Left colon (tissue), 2 donors: ENCODE measurements at regions not wholly inside any gene's neighbourhood (a gene's known extent, or its start where the extent isn't known, plus 50 kb on each side); places are given as distances from the start of the nearest gene placed in this dataset.

Source experiments
- ATAC-seq: fragments of 200-7000 bp; cut with Tn5 transposase; one replicate; pipeline ENCODE4 v1.9.1; 2020; ENCODE audit warnings: mild to moderate bottlenecking, moderate library complexity
- DNase-seq, 2 donors: peaks; one replicate each; pipeline ENCODE4 v3.0.0-alpha.2; 2020
- intact Hi-C, 2 donors: fragments of 100-400 bp; cut with DNase I in 1 of 2; cut with micrococcal nuclease in 1 of 2; formaldehyde crosslinking; loops; one replicate each; pipeline versions ENCODE4 v1.11.2 to v1.14.0; 2022; cut with DNase I, micrococcal nuclease
- donor health status: DM: no; HTN: no; CAD: no.
- donor health status: DM: yes; HTN: yes; CAD: no.

DNA sequence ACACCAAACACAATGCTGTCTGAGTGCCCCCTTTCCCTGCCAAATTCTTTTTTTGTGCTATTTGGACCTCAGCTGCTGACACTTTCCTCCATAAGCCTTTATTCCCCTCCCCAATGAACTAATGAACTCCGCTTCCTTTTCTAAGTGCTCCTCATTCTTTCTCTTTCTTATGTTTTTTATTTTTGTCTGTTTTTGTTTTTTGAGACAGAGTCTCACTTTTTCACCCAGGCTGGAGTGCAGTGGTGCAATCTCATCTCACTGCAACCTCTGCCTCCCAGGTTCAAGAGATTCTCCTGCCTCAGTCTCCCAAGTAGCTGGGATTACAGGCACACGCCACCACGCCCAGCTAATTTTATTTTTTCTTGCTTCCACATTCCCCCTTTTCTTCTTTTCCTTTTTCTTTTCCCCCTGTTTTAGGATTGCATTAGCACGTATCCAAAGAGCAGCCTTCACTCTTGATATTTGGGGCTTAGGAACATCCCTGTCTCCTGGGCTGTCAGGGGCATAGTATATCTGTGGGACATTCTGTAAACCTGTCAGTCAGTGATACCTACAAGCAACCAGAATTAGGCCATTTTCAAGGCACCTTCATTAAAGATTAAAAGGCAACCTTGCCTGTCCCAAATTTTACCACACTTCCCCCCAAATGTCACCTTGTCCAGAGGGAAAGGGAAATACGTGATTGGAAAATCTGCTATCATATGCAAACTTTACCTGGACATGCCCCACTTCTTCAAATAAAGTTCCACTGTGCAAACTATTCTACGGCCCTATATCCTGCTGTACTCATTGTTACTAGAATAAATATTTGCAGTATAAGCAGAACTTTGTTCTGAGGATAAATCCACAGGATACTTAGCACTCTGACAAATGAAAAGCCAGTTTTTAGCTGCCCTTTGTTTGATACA is 65.1 kb upstream of the ACSL3 start:
- intact Hi-C loops: loop anchor here in 1 of 2 donors (10.0 kb wide), 1 partner anchor 91 kb away; no protein-coding TSS in a partner anchor
- DNase-seq (no peak), ATAC-seq (peak; percentile 85)

- ATAC-seq: peak; percentile 73
- intact Hi-C loops: loop anchor here in 1 of 2 donors (10.0 kb wide), 1 partner anchor 92 kb away; no protein-coding TSS in a partner anchor
- DNase-seq: peak; percentile 24 to 58
These were observed 64.3 kb upstream of the ACSL3 start for GRCh38 chr2:222796413-222797103.

- ATAC-seq (no peak), DNase-seq (no peak)
- intact Hi-C loops: loop anchor here in 1 of 2 donors (10.0 kb wide), 1 partner anchor 92 kb away; no protein-coding TSS in a partner anchor
These were observed 63.6 kb upstream of the ACSL3 start for GRCh38 chr2:222797261-222797660.

GRCh38 chr2:222797871-222798270 is 63.0 kb upstream of the ACSL3 start:
- intact Hi-C loops: loop anchor here in 1 of 2 donors (10.0 kb wide), 1 partner anchor 93 kb away; no protein-coding TSS in a partner anchor
- ATAC-seq (no peak), DNase-seq (no peak)

DNA sequence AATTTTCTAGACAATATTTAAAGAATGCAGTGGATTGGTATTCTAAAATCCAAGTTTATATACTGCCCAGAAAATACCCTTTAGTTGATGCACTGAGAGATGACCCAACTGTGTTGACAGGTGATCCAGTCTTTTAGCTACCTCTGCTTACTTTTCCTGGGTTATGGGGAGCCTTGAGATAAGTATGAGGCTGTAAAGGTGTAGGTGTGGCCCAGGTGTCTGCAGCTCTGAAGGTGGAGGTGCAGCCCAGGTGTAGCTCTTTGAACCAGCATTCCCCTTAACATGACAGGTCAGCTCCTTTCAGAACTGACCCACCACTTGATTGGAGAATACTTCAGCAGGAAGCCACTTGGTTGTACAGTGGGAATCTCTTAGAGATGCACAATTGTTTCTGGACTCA is 62.3 kb upstream of the ACSL3 start:
- ATAC-seq (peak; percentile 67), DNase-seq (peak in 1 of 2 donors; percentile 20)
- intact Hi-C loops: loop anchor here in 1 of 2 donors (10.0 kb wide), 1 partner anchor 94 kb away; no protein-coding TSS in a partner anchor

DNA sequence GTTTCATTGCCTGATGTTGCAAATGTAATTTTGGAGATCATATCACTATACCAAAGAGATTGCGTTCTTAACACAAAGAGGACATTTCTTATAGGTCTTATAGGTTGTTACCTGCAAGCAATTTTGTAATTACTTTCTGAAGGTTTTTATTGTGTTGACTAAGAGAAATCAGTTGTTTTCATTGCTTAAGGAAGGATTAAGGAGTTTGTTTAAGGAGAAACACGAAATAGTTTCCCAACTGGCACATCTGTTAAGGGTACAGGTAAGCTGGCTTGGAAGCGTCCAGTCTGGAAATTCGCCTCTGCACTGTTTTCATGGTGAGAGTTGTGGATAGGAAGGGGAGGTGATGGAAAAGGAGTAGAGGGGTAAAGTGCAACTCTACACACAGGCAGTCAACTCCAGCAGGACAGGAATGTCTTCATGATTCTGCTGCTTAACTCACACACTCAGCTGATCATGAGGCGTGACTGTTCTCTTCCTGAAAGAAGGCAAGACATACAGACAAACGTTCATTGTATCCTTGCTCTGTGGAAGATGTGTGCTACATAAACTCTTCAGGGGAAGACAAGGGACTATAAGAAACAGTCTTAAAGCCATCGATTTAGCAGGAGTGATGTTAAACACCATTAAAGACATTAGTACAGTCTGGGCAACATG is 61.4 kb upstream of the ACSL3 start:
- intact Hi-C loops: loop anchor here in 1 of 2 donors (10.0 kb wide), 1 partner anchor 95 kb away; no protein-coding TSS in a partner anchor
- ATAC-seq: peak; percentile 21
- no peak for DNase-seq

- intact Hi-C loops: no loop called here
- no peak for ATAC-seq
- no peak for DNase-seq
These were observed 58.2 kb upstream of the ACSL3 start for GRCh38 chr2:222802514-222803196.

- no peak for DNase-seq
These were observed 56.5 kb upstream of the ACSL3 start for GRCh38 chr2:222804351-222804750.

GRCh38 chr2:222805591-222806304 is 55.1 kb upstream of the ACSL3 start:
- DNase-seq: no peak
- intact Hi-C loops: no loop called here
- ATAC-seq: no peak

More at GRCh38 chr2:222804351-222804750, 56.5 kb upstream of the ACSL3 start:
- intact Hi-C loops: no loop called here
- ATAC-seq: no peak

GRCh38 chr2:222806526-222807137 is 54.2 kb upstream of the ACSL3 start:
- intact Hi-C loops: no loop called here
- no peak for DNase-seq
- ATAC-seq: no peak

- intact Hi-C loops: no loop called here
- ATAC-seq (no peak), DNase-seq (no peak)
These were observed 53.4 kb upstream of the ACSL3 start for GRCh38 chr2:222807431-222807830.

DNA sequence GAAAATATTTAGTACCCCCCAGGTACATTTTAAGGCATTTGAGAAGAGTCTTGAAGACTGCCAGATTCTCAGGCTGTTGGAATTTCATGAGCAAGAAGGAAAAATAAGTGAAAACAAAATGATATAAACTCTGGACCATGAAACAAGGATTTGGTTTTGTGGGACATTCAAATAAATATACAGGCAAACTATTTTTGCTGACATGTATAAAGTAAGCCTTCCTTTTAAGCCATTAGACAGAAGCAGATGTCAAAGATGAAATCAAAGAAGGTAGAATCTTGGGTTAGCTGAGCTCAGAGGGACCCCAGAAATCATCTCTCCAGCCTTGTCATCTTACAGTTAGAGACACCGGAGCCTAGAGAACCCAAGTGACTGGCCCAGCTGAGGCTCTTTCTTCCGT is 51.3 kb upstream of the ACSL3 start:
- intact Hi-C loops: no loop called here
- no peak for ATAC-seq
- DNase-seq: no peak

DNA sequence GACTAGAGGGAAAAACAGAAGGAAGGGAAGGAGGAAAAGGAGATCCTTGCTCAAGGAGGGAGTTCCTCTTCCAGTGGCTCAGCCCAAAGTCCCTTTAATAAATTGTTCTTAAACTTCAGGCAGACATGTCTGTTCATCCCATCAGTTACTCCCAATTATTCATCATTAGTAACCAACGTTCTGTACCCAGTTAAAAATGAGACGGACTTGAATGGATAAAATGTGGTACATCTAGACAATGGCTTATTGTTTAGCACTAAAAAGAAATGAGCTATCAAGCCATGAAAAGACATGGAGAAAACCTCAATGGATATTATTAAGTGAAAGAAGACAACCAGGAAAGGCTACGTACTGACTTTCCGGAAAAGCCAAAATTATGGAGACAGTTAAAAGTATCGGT is 50.8 kb upstream of the ACSL3 start:
- ATAC-seq (no peak), DNase-seq (no peak)
- intact Hi-C loops: no loop called here
